ENCODE measurements at regions not wholly inside any gene's neighbourhood (a gene's known extent, or its start where the extent isn't known, plus 50 kb on each side); places are given as distances from the start of the nearest gene placed in this dataset.

GRCh38 chr4:108382751-108383150 lies 214.0 kb upstream of the LEF1 start:
- no peaks in the 10 kb centered on the region for H3K4me1 ChIP-seq
- H3K27ac ChIP-seq, result no peak overlapping the region
- H3K4me3 ChIP-seq, result no peak overlapping the region
- no peaks in the 10 kb centered on the region for H3K9me3 ChIP-seq
- H3K36me3 ChIP-seq (ENCODE audit: low read depth, missing control alignments), result no peaks in the 10 kb centered on the region
- H3K27me3 ChIP-seq, result no peaks in the 10 kb centered on the region
- WGBS, 2 donors, result 93 to 94% methylated on average over 3 of the region's 3 CpGs
- intact Hi-C loops (cut with DNase I; ENCODE audit: low total_unique reads), result no loop called here
- TF ChIP-seq CTCF (IDR thresholded peaks at IDR 0.05), result no peak
- TF ChIP-seq POLR2A (IDR thresholded peaks at IDR 0.05), result no peak
- DNase-seq, result no peak

GRCh38 chr4:108378164-108378563 lies 209.4 kb upstream of the LEF1 start:
- no peaks in the 10 kb centered on the region for H3K36me3 ChIP-seq (ENCODE audit: low read depth, missing control alignments)
- no peaks in the 10 kb centered on the region for H3K27me3 ChIP-seq
- H3K27ac ChIP-seq, result no peak overlapping the region
- no peak overlapping the region for H3K4me3 ChIP-seq
- no peaks in the 10 kb centered on the region for H3K4me1 ChIP-seq
- no peaks in the 10 kb centered on the region for H3K9me3 ChIP-seq
- WGBS, 2 donors, result 71 to 79% methylated on average over 5 to 6 of the region's 6 CpGs
- intact Hi-C loops (cut with DNase I; ENCODE audit: low total_unique reads), result no loop called here
- DNase-seq, result no peak
- TF ChIP-seq CTCF (IDR thresholded peaks at IDR 0.05), result no peak
- TF ChIP-seq POLR2A (IDR thresholded peaks at IDR 0.05), result no peak

- Histone ChIP-seq H3K36me3 (ENCODE audit: low read depth, missing control alignments) (no peaks in the 10 kb centered on the region), H3K9me3 (no peaks in the 10 kb centered on the region), H3K4me3 (no peak overlapping the region), H3K4me1 (no peaks in the 10 kb centered on the region), H3K27ac (no peak overlapping the region), H3K27me3 (no peaks in the 10 kb centered on the region)
- TF ChIP-seq POLR2A (IDR thresholded peaks at IDR 0.05) (no peak), CTCF (IDR thresholded peaks at IDR 0.05) (no peak)
- WGBS, 2 donors, result 85 to 87% methylated on average over 3 of the region's 3 CpGs
- intact Hi-C loops (cut with DNase I; ENCODE audit: low total_unique reads), result no loop called here
- DNase-seq, result no peak
Measured at GRCh38 chr4:108377021-108377420, 208.3 kb upstream of the LEF1 start.

GRCh38 chr4:108375434-108375833 lies 206.7 kb upstream of the LEF1 start:
- WGBS, 2 donors, result 82 to 91% methylated on average over 3 of the region's 3 CpGs
- Histone ChIP-seq H3K27ac (no peak overlapping the region), H3K36me3 (ENCODE audit: low read depth, missing control alignments) (no peaks in the 10 kb centered on the region), H3K4me3 (no peak overlapping the region), H3K9me3 (no peaks in the 10 kb centered on the region), H3K4me1 (no peaks in the 10 kb centered on the region), H3K27me3 (no peaks in the 10 kb centered on the region)
- no peak for DNase-seq
- intact Hi-C loops (cut with DNase I; ENCODE audit: low total_unique reads), result no loop called here
- TF ChIP-seq CTCF (IDR thresholded peaks at IDR 0.05) (no peak), POLR2A (IDR thresholded peaks at IDR 0.05) (no peak)

- WGBS, 2 donors, result 63 to 69% methylated on average over 4 to 5 of the region's 5 CpGs
- Histone ChIP-seq H3K27ac (no peak overlapping the region), H3K4me3 (no peak overlapping the region), H3K27me3 (no peaks in the 10 kb centered on the region), H3K36me3 (ENCODE audit: low read depth, missing control alignments) (no peaks in the 10 kb centered on the region), H3K9me3 (no peaks in the 10 kb centered on the region), H3K4me1 (no peaks in the 10 kb centered on the region)
- DNase-seq, result no peak
- TF ChIP-seq CTCF (IDR thresholded peaks at IDR 0.05), result no peak
- no peak for TF ChIP-seq POLR2A (IDR thresholded peaks at IDR 0.05)
- intact Hi-C loops (cut with DNase I; ENCODE audit: low total_unique reads), result no loop called here
Measured at GRCh38 chr4:108372681-108373080, 203.9 kb upstream of the LEF1 start.

All from testis (tissue), 2 donors.